GM12873 (cell line): ENCODE measurements at regions not wholly inside any gene's neighbourhood (a gene's known extent, or its start where the extent isn't known, plus 50 kb on each side); places are given as distances from the start of the nearest gene placed in this dataset.

Source experiments
- TF ChIP-seq, protein P1 (sequence below): IDR thresholded peaks from 2 replicates; pipeline ENCODE4 v1.5.1; 2012; ENCODE audit warnings: low read depth, mild to moderate bottlenecking, moderate library complexity, low read length, control low read depth; ENCODE audit not compliant: insufficient read depth; ENCODE audit errors: missing control alignments

GRCh38 chr3:34381243-34381642 is 582.8 kb downstream of the PDCD6IP start:
- TF ChIP-seq, protein P1, sequence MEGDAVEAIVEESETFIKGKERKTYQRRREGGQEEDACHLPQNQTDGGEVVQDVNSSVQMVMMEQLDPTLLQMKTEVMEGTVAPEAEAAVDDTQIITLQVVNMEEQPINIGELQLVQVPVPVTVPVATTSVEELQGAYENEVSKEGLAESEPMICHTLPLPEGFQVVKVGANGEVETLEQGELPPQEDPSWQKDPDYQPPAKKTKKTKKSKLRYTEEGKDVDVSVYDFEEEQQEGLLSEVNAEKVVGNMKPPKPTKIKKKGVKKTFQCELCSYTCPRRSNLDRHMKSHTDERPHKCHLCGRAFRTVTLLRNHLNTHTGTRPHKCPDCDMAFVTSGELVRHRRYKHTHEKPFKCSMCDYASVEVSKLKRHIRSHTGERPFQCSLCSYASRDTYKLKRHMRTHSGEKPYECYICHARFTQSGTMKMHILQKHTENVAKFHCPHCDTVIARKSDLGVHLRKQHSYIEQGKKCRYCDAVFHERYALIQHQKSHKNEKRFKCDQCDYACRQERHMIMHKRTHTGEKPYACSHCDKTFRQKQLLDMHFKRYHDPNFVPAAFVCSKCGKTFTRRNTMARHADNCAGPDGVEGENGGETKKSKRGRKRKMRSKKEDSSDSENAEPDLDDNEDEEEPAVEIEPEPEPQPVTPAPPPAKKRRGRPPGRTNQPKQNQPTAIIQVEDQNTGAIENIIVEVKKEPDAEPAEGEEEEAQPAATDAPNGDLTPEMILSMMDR, result no peak

GRCh38 chr3:34382859-34383258 is 584.4 kb downstream of the PDCD6IP start:
- TF ChIP-seq, protein P1, result no peak

DNA sequence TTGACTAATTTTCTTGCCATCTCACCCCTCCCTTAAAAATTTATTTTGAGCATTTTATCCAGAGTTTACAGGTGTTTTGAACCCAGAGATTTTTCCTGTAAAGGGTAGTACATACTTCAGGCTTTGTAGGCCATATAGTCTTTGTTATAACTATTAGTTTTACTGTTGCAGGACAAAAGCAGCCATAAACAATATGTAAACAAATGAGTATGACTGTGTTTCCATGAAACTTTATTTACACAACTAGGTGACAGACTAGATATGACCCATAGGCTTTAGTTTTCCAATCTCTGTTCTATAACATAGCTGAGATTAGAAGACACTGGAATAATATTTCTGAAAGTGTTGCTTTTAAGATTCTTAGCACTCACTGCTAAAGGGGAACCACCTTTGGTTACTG is 587.9 kb downstream of the PDCD6IP start:
- TF ChIP-seq, protein P1, result no peak

- TF ChIP-seq, protein P1, result peak; percentile 9
These were observed 589.6 kb downstream of the PDCD6IP start for GRCh38 chr3:34387826-34388564.

GRCh38 chr3:34388830-34389229 is 590.4 kb downstream of the PDCD6IP start:
- TF ChIP-seq, protein P1, result no peak

DNA sequence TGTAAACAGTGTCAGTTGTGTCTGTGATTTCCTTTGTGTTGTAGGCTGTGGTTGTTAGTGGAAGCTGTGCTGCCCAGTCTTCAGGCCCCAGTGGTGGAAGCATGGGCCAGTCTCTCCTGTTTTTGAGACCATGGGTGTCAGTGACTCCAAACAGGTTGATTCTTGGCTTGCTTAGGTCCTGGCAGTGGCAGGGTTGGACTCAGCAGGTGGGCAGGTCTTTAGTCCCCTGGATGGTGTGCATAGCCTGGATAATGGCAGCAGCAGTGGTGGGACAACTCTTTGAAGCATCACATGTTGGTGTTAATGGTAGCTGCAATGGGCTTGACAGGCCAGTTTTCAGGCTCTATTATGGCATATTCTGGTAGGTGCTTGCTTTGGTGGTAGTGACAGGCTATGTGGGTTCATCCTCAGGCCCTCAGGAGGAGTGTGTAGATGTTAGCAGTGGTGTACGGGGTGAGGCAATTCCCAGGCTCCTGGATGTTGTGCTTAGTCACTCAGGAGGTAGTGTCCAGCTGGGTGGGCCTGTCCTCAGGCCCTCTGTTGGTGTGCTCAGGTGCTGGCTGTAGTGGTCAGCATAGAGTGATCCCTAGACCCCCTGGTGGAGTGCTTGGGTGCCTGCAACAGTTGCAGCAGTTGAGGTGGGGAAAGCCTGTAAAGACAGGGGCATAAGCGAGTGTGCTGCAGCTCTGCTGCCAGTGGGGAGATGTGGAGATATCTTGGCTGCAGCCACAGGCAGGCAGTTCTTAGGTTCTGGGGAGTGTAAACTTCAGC is 596.7 kb downstream of the PDCD6IP start:
- TF ChIP-seq, protein P1, result peak; percentile 39

DNA sequence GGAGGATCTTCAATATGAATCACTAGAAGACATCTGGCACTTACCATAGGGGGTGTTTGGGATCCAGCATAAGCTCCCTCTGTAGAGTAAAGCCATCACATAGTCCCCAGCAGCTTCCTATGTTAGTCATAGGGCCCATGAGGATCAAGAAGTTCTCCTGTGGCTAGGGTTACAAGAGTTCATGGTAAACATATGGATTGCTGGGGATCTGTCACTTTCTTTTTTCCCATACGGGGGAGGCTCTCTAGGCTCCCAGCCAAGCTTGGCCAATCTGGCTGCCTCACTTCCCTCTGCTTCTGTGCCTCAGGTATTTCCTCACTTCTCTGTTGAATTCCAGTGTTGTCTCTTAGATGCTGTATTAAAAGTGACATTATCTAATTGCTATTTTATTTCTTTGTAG is 597.9 kb downstream of the PDCD6IP start:
- TF ChIP-seq, protein P1, result no peak
